ENCODE measurements at regions not wholly inside any gene's neighbourhood (a gene's known extent, or its start where the extent isn't known, plus 50 kb on each side); places are given as distances from the start of the nearest gene placed in this dataset.
"Not testable (repeated sequence)": the region's sequence is repeated elsewhere in the genome, so short reads cannot be mapped to it uniquely, and the experiment has no call there.

- WGBS, 2 experiments (ENCODE audit: insufficient coverage in 1 of 2, insufficient read length in 1 of 2), result 98% methylated on average over 2 of the region's 2 CpGs; no CpG with 5 or more reads in 1 of the 2 experiments
- H3K4me3 Mint-ChIP-seq, result no peak overlapping the region
- H3K4me1 Mint-ChIP-seq, result no peaks in the 10 kb centered on the region
- H3K9me3 Mint-ChIP-seq, result peaks cover 7% of the 10 kb centered on the region
- H3K9ac ChIP-seq (ENCODE audit: extremely low read depth, low read length, poor library complexity, severe bottlenecking), result no peak overlapping the region
- no peak overlapping the region for H3K4me3 ChIP-seq (ENCODE audit: low read length)
- H3K27me3 ChIP-seq (ENCODE audit: control insufficient read depth, insufficient read depth, low read length, poor library complexity, severe bottlenecking), result no peaks in the 10 kb centered on the region
- H3K9me3 ChIP-seq (ENCODE audit: control insufficient read depth, low read length), result no peaks in the 10 kb centered on the region
- no peak overlapping the region for H3K27ac ChIP-seq (ENCODE audit: low read depth, low read length)
- H3K27me3 Mint-ChIP-seq (ENCODE audit: insufficient read depth), result no peaks in the 10 kb centered on the region
- no peak for TF ChIP-seq CTCF (conservative IDR thresholded peaks at IDR 0.05)
- H3K27ac Mint-ChIP-seq, result no peak overlapping the region
- peaks cover 2% of the 10 kb centered on the region for H3K36me3 Mint-ChIP-seq (ENCODE audit: low read depth)
- no peak for DNase-seq
- no peaks in the 10 kb centered on the region for H3K4me1 ChIP-seq (ENCODE audit: control insufficient read depth, insufficient read depth, low read length)
- no peaks in the 10 kb centered on the region for H3K36me3 ChIP-seq (ENCODE audit: control insufficient read depth, insufficient read depth, low read length)
These were observed 1365.9 kb downstream of the GRIK2 start for GRCh38 chr6:102759415-102759814.

GRCh38 chr6:102758536-102758935 lies 1365.0 kb downstream of the GRIK2 start:
- H3K9me3 ChIP-seq (ENCODE audit: control insufficient read depth, low read length); H3K4me1 ChIP-seq (ENCODE audit: control insufficient read depth, insufficient read depth, low read length); H3K9me3 Mint-ChIP-seq; H3K27ac ChIP-seq (ENCODE audit: low read depth, low read length); H3K27me3 Mint-ChIP-seq (ENCODE audit: insufficient read depth); H3K4me3 Mint-ChIP-seq; H3K36me3 ChIP-seq (ENCODE audit: control insufficient read depth, insufficient read depth, low read length); H3K36me3 Mint-ChIP-seq (ENCODE audit: low read depth); DNase-seq; H3K27ac Mint-ChIP-seq; H3K4me1 Mint-ChIP-seq; H3K9ac ChIP-seq (ENCODE audit: extremely low read depth, low read length, poor library complexity, severe bottlenecking); H3K27me3 ChIP-seq (ENCODE audit: control insufficient read depth, insufficient read depth, low read length, poor library complexity, severe bottlenecking); H3K4me3 ChIP-seq (ENCODE audit: low read length): not testable (repeated sequence)
- 91 to 94% methylated on average over 17 to 19 of the region's 19 CpGs for WGBS, 2 experiments (ENCODE audit: insufficient coverage in 1 of 2, insufficient read length in 1 of 2)

- H3K4me3 ChIP-seq (ENCODE audit: low read length), result no peak overlapping the region
- no peaks in the 10 kb centered on the region for H3K27me3 Mint-ChIP-seq (ENCODE audit: insufficient read depth)
- peaks cover 3% of the 10 kb centered on the region for H3K4me1 Mint-ChIP-seq
- no peak overlapping the region for H3K27ac ChIP-seq (ENCODE audit: low read depth, low read length)
- no peak overlapping the region for H3K27ac Mint-ChIP-seq
- WGBS, 2 experiments (ENCODE audit: insufficient coverage in 1 of 2, insufficient read length in 1 of 2), result 87 to 92% methylated on average over 2 of the region's 2 CpGs
- H3K9ac ChIP-seq (ENCODE audit: extremely low read depth, low read length, poor library complexity, severe bottlenecking), result no peak overlapping the region
- no peaks in the 10 kb centered on the region for H3K36me3 Mint-ChIP-seq (ENCODE audit: low read depth)
- DNase-seq, result no peak
- no peaks in the 10 kb centered on the region for H3K36me3 ChIP-seq (ENCODE audit: control insufficient read depth, insufficient read depth, low read length)
- H3K9me3 Mint-ChIP-seq, result peaks cover 4% of the 10 kb centered on the region
- no peak for TF ChIP-seq CTCF (conservative IDR thresholded peaks at IDR 0.05)
- H3K4me1 ChIP-seq (ENCODE audit: control insufficient read depth, insufficient read depth, low read length), result no peaks in the 10 kb centered on the region
- no peaks in the 10 kb centered on the region for H3K27me3 ChIP-seq (ENCODE audit: control insufficient read depth, insufficient read depth, low read length, poor library complexity, severe bottlenecking)
- no peak overlapping the region for H3K4me3 Mint-ChIP-seq
- H3K9me3 ChIP-seq (ENCODE audit: control insufficient read depth, low read length), result no peaks in the 10 kb centered on the region
These were observed 1355.9 kb downstream of the GRIK2 start for GRCh38 chr6:102749210-102749971.
